ENCODE measurements at regions not wholly inside any gene's neighbourhood (a gene's known extent, or its start where the extent isn't known, plus 50 kb on each side); places are given as distances from the start of the nearest gene placed in this dataset.

DNA sequence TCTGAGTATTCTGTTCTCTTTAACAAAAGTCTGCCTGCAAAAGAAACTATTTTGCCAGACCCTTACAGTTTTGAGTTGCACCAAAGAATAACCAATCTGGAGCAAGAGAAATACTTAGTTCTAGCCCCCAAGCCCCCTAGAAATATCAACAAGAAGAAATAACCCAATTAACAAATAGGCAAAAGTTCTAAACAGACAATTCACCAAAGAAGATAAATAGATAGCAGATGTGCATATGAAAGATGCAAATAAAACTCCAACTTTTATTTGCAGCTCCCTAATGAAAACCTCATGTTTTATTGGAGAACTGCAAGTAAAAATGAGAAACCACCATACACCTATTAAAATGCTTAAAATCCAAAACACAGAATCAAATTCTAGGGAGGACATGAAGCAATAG, 1308.0 kb downstream of the CDH11 start:
- Histone ChIP-seq H3K4ac (ENCODE audit: low read depth, low read length) (no peak overlapping the region), H2BK120ac (ENCODE audit: low read depth, low read length, poor library complexity, severe bottlenecking) (no peak overlapping the region), H3T11ph (ENCODE audit: low read length) (no peak overlapping the region), H2BK12ac (ENCODE audit: insufficient read length, low read depth, low read length) (no peak overlapping the region), H3K14ac (ENCODE audit: insufficient read depth, low read length) (no peak overlapping the region), H3K18ac (ENCODE audit: insufficient read length, low read depth, low read length) (no peak overlapping the region), H2BK15ac (ENCODE audit: low read depth, low read length) (no peak overlapping the region), H3K27ac (ENCODE audit: insufficient read length, low read depth, low read length) (no peak overlapping the region), H3K23me2 (ENCODE audit: insufficient read length, low read depth, low read length, poor library complexity, severe bottlenecking) (no peaks in the 10 kb centered on the region), H2AFZ (ENCODE audit: low read length) (no peak overlapping the region), H3K79me2 (ENCODE audit: insufficient read depth, low read length) (no peaks in the 10 kb centered on the region), H3K4me2 (ENCODE audit: insufficient read depth, insufficient read length, low read length) (no peak overlapping the region), H4K8ac (replicated peaks; ENCODE audit: insufficient read length, low read depth, low read length) (no peak overlapping the region), H4K5ac (ENCODE audit: insufficient read length, low read depth, low read length) (no peak overlapping the region), H3K4me1 (ENCODE audit: insufficient read depth, low read length) (peaks cover 2% of the 10 kb centered on the region; the same call in 1 of the 2 replicates), H3K79me1 (ENCODE audit: insufficient read depth, low read depth, low read length, poor library complexity, severe bottlenecking) (no peaks in the 10 kb centered on the region), H2AK5ac (ENCODE audit: insufficient read length, low read length) (no peak overlapping the region), H3K9me3 (ENCODE audit: control insufficient read depth, low read depth, low read length) (no peaks in the 10 kb centered on the region), H3K27me3 (ENCODE audit: insufficient read depth, low read length) (no peaks in the 10 kb centered on the region), H2BK5ac (ENCODE audit: insufficient read length, low read length) (no peak overlapping the region), H3K23ac (ENCODE audit: insufficient read length, low read depth, low read length) (no peak overlapping the region), H3K56ac (ENCODE audit: insufficient read length, low read depth, low read length) (no peak overlapping the region), H4K91ac (ENCODE audit: insufficient read length, low read depth, low read length) (no peak overlapping the region), H2BK20ac (ENCODE audit: low read depth, low read length, poor library complexity, severe bottlenecking) (no peak overlapping the region), H4K20me1 (ENCODE audit: control insufficient read depth, insufficient read depth, insufficient read length) (no peaks in the 10 kb centered on the region), H3K9ac (ENCODE audit: extremely low read depth, insufficient read length, low read length) (no peak overlapping the region)
- no peaks in the 10 kb centered on the region for H3K27me3 Mint-ChIP-seq (ENCODE audit: low read depth)
- TF ChIP-seq, protein P1, sequence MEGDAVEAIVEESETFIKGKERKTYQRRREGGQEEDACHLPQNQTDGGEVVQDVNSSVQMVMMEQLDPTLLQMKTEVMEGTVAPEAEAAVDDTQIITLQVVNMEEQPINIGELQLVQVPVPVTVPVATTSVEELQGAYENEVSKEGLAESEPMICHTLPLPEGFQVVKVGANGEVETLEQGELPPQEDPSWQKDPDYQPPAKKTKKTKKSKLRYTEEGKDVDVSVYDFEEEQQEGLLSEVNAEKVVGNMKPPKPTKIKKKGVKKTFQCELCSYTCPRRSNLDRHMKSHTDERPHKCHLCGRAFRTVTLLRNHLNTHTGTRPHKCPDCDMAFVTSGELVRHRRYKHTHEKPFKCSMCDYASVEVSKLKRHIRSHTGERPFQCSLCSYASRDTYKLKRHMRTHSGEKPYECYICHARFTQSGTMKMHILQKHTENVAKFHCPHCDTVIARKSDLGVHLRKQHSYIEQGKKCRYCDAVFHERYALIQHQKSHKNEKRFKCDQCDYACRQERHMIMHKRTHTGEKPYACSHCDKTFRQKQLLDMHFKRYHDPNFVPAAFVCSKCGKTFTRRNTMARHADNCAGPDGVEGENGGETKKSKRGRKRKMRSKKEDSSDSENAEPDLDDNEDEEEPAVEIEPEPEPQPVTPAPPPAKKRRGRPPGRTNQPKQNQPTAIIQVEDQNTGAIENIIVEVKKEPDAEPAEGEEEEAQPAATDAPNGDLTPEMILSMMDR (conservative IDR thresholded peaks at IDR 0.05) = no peak
- peaks cover 16 to 21% of the 10 kb centered on the region in 2 experiments for H3K4me1 Mint-ChIP-seq
- H3K9me3 Mint-ChIP-seq = peaks cover 8 to 9% of the 10 kb centered on the region in 2 experiments; a peak in 4 of 5 replicates
- H3K4me3 Mint-ChIP-seq = no peak overlapping the region
- peaks cover 0 to 5% (median 0%) of the 10 kb centered on the region in 3 experiments; a peak in 3 of 7 replicates for H3K36me3 Mint-ChIP-seq (ENCODE audit: insufficient read depth in 1 of 3, low read depth in 3 of 3)
- no peak overlapping the region for H3K27ac Mint-ChIP-seq
- no peak for DNase-seq

All from H9 (cell line).